OCI-LY1 (cell line): ENCODE measurements at regions not wholly inside any gene's neighbourhood (a gene's known extent, or its start where the extent isn't known, plus 50 kb on each side); places are given as distances from the start of the nearest gene placed in this dataset.

Experiments
- H2AFZ ChIP-seq: fragments of 200-600 bp; sonication (generic), shearing (Covaris generic); 2 replicates; pipeline ENCODE4 v1.6.0; 2014; ENCODE audit warnings: antibody characterized with exemption, mild to moderate bottlenecking, low read length
- H3F3A ChIP-seq: fragments of 200-600 bp; sonication (generic), shearing (Covaris generic); 2 replicates; pipeline ENCODE4 v1.6.0; 2014; ENCODE audit warnings: mild to moderate bottlenecking, antibody characterized with exemption, low read length, moderate library complexity; ENCODE audit not compliant: insufficient read depth
- H3K27ac ChIP-seq: fragments of 200-600 bp; sonication (generic); 2 replicates; pipeline ENCODE4 v1.5.1; 2014; ENCODE audit warnings: low read length, mixed run types, mild to moderate bottlenecking, low read depth; ENCODE audit not compliant: poor library complexity, severe bottlenecking
- H3K27me3 ChIP-seq: fragments of 200-600 bp; sonication (generic); 2 replicates; pipeline ENCODE4 v1.6.0; 2014; ENCODE audit warnings: antibody characterized with exemption, mild to moderate bottlenecking, low read length, moderate library complexity; ENCODE audit not compliant: insufficient read depth
- H3K36me3 ChIP-seq: fragments of 200-600 bp; sonication (generic); 2 replicates; pipeline ENCODE4 v1.6.1; 2014; ENCODE audit warnings: mild to moderate bottlenecking, antibody characterized with exemption, low read length, moderate library complexity, mixed read lengths; ENCODE audit not compliant: insufficient read depth
- H3K4me1 ChIP-seq: fragments of 200-600 bp; sonication (generic); 2 replicates; pipeline ENCODE4 v1.5.1; 2014; ENCODE audit warnings: mild to moderate bottlenecking, low read length, moderate library complexity; ENCODE audit not compliant: insufficient read depth, severe bottlenecking
- H3K4me2 ChIP-seq: fragments of 200-600 bp; sonication (generic), shearing (Covaris generic); 2 replicates; pipeline ENCODE4 v1.6.1; 2014; ENCODE audit warnings: low read length
- H3K4me3 ChIP-seq: fragments of 200-600 bp; sonication (generic); 2 replicates; pipeline ENCODE4 v1.5.1; 2014; ENCODE audit warnings: low read length, low read depth, mild to moderate bottlenecking, mixed read lengths; ENCODE audit not compliant: poor library complexity, severe bottlenecking
- H3K79me2 ChIP-seq: fragments of 200-600 bp; shearing (Covaris generic); 2 replicates; pipeline ENCODE4 v1.6.1; 2016; ENCODE audit warnings: mixed run types, low read length, mixed read lengths; ENCODE audit not compliant: insufficient read depth
- H3K9ac ChIP-seq: fragments of 200-600 bp; sonication (generic), shearing (Covaris generic); 2 replicates; pipeline ENCODE4 v1.6.1; 2014; ENCODE audit warnings: mild to moderate bottlenecking, low read length, mixed read lengths
- H3K9me2 ChIP-seq: fragments of 200-600 bp; sonication (generic), shearing (Covaris generic); 2 replicates; pipeline ENCODE4 v1.6.1; 2014; ENCODE audit warnings: low read depth, mild to moderate bottlenecking, low read length, mixed read lengths
- H3K9me3 ChIP-seq: fragments of 200-600 bp; shearing (Covaris generic); 2 replicates; pipeline ENCODE4 v1.6.1; 2014; ENCODE audit warnings: low read length, mixed read lengths
- H4K20me1 ChIP-seq: fragments of 200-600 bp; sonication (generic), shearing (Covaris generic); 2 replicates; pipeline ENCODE4 v1.6.0; 2016; ENCODE audit warnings: mild to moderate bottlenecking, low read length; ENCODE audit not compliant: insufficient read depth
- CTCF ChIP-seq: fragments of 200-600 bp; sonication (generic), shearing (Covaris generic); IDR thresholded peaks from 2 replicates; pipeline ENCODE4 v1.5.1; 2017; ENCODE audit warnings: mild to moderate bottlenecking, antibody characterized with exemption, low read length, moderate library complexity, mixed read lengths
- EZH2 ChIP-seq: fragments of 200-600 bp; sonication (generic), shearing (Covaris generic); IDR thresholded peaks from 2 replicates; pipeline ENCODE4 v1.8.0; 2017; ENCODE audit warnings: borderline replicate concordance, mixed run types, mild to moderate bottlenecking, antibody characterized with exemption, low read length, moderate library complexity, mixed read lengths

- peaks cover 4% of the 10 kb centered on the region; the same call in 1 of the 2 replicates for H3K27me3 ChIP-seq
- no peak overlapping the region for H3K9ac ChIP-seq
- no peak overlapping the region for H3K4me3 ChIP-seq
- no peaks in the 10 kb centered on the region for H4K20me1 ChIP-seq
- H3K27ac ChIP-seq, result no peak overlapping the region
- no peaks in the 10 kb centered on the region for H3K9me3 ChIP-seq
- H2AFZ ChIP-seq, result no peak overlapping the region
- no peaks in the 10 kb centered on the region for H3K4me1 ChIP-seq
- no peaks in the 10 kb centered on the region for H3K36me3 ChIP-seq
- no peak overlapping the region for H3K4me2 ChIP-seq
- no peaks in the 10 kb centered on the region for H3F3A ChIP-seq
- no peak for TF ChIP-seq EZH2
- TF ChIP-seq CTCF, result no peak
- no peaks in the 10 kb centered on the region for H3K79me2 ChIP-seq
- peaks cover 4% of the 10 kb centered on the region; the same call in 1 of the 2 replicates for H3K9me2 ChIP-seq
Measured at GRCh38 chr2:7931808-7932207, 750.0 kb upstream of the ID2 start.

- H3K4me1 ChIP-seq, result no peaks in the 10 kb centered on the region
- H3K4me2 ChIP-seq, result no peak overlapping the region
- H3F3A ChIP-seq, result no peaks in the 10 kb centered on the region
- peaks cover 4% of the 10 kb centered on the region; the same call in 1 of the 2 replicates for H3K27me3 ChIP-seq
- no peaks in the 10 kb centered on the region for H3K9me2 ChIP-seq
- no peaks in the 10 kb centered on the region for H3K79me2 ChIP-seq
- TF ChIP-seq CTCF, result no peak
- no peak for TF ChIP-seq EZH2
- H3K36me3 ChIP-seq, result no peaks in the 10 kb centered on the region
- H2AFZ ChIP-seq, result no peak overlapping the region
- H3K4me3 ChIP-seq, result no peak overlapping the region
- no peaks in the 10 kb centered on the region for H4K20me1 ChIP-seq
- H3K27ac ChIP-seq, result no peak overlapping the region
- H3K9me3 ChIP-seq, result no peaks in the 10 kb centered on the region
- no peak overlapping the region for H3K9ac ChIP-seq
Measured at GRCh38 chr2:7933672-7934071, 748.2 kb upstream of the ID2 start.

- H3K36me3 ChIP-seq, result no peaks in the 10 kb centered on the region
- H3K9me3 ChIP-seq, result no peaks in the 10 kb centered on the region
- H2AFZ ChIP-seq, result no peak overlapping the region
- H3F3A ChIP-seq, result no peaks in the 10 kb centered on the region
- H3K27me3 ChIP-seq, result peaks cover under 1% of the 10 kb centered on the region; the same call in 1 of the 2 replicates
- no peaks in the 10 kb centered on the region for H3K4me1 ChIP-seq
- no peak overlapping the region for H3K9ac ChIP-seq
- no peaks in the 10 kb centered on the region for H4K20me1 ChIP-seq
- no peaks in the 10 kb centered on the region for H3K9me2 ChIP-seq
- H3K27ac ChIP-seq, result no peak overlapping the region
- no peak overlapping the region for H3K4me3 ChIP-seq
- no peaks in the 10 kb centered on the region for H3K79me2 ChIP-seq
- H3K4me2 ChIP-seq, result no peak overlapping the region
- TF ChIP-seq EZH2, result no peak
- no peak for TF ChIP-seq CTCF
Measured at GRCh38 chr2:7934476-7934875, 747.4 kb upstream of the ID2 start.
